Mesendoderm (in vitro differentiated cells): ENCODE measurements at regions not wholly inside any gene's neighbourhood (a gene's known extent, or its start where the extent isn't known, plus 50 kb on each side); places are given as distances from the start of the nearest gene placed in this dataset.

ENCODE experiments used
- DNase-seq: peaks from one replicate; pipeline ENCODE4 v3.0.0; 2013
- H2AK5ac ChIP-seq: 2 replicates; pipeline ENCODE4 v1.6.1; 2013; ENCODE audit warnings: low read length, inconsistent platforms
- H2BK120ac ChIP-seq: 2 replicates; pipeline ENCODE4 v1.6.1; 2013; ENCODE audit warnings: low read depth, mild to moderate bottlenecking, low read length, moderate library complexity, mixed read lengths
- H2BK15ac ChIP-seq: replicated peaks from 2 replicates; pipeline ENCODE4 v1.6.1; 2013; ENCODE audit warnings: low read depth, mild to moderate bottlenecking, moderate library complexity
- H2BK5ac ChIP-seq: 2 replicates; pipeline ENCODE4 v1.6.1; 2013; ENCODE audit warnings: low read length, inconsistent platforms
- H3K18ac ChIP-seq: 2 replicates; pipeline ENCODE4 v1.6.1; 2013; ENCODE audit warnings: mild to moderate bottlenecking, low read length, mixed read lengths
- H3K23ac ChIP-seq: one replicate; pipeline ENCODE4 v1.6.1; 2013; ENCODE audit warnings: low read length
- H3K27ac ChIP-seq: 2 replicates; pipeline ENCODE4 v1.5.1; 2013; ENCODE audit warnings: low read depth, mild to moderate bottlenecking, inconsistent platforms, low read length, moderate library complexity
- H3K27me3 ChIP-seq: 2 replicates; pipeline ENCODE4 v1.6.1; 2013; ENCODE audit warnings: low read length, control low read depth, mild to moderate bottlenecking, inconsistent platforms; ENCODE audit not compliant: insufficient read depth, poor library complexity
- H3K36me3 ChIP-seq: 2 replicates; pipeline ENCODE4 v1.6.1; 2013; ENCODE audit warnings: low read length, inconsistent platforms; ENCODE audit not compliant: control insufficient read depth, insufficient read depth
- H3K4ac ChIP-seq: one replicate; pipeline ENCODE4 v1.6.1; 2013; ENCODE audit warnings: low read depth, mild to moderate bottlenecking, low read length, moderate library complexity
- H3K4me1 ChIP-seq: 2 replicates; pipeline ENCODE4 v1.6.1; 2013; ENCODE audit warnings: low read depth, low read length, inconsistent platforms; ENCODE audit not compliant: control insufficient read depth
- H3K4me2 ChIP-seq: 2 replicates; pipeline ENCODE4 v1.6.1; 2013; ENCODE audit warnings: low read length
- H3K4me3 ChIP-seq: 2 replicates; pipeline ENCODE4 v1.5.1; 2013; ENCODE audit warnings: mild to moderate bottlenecking, low read length
- H3K56ac ChIP-seq: one replicate; pipeline ENCODE4 v1.6.1; 2013; ENCODE audit warnings: low read length
- H3K79me1 ChIP-seq: 2 replicates; pipeline ENCODE4 v1.6.1; 2013; ENCODE audit warnings: low read length, inconsistent platforms
- H3K79me2 ChIP-seq: 2 replicates; pipeline ENCODE4 v1.6.1; 2013; ENCODE audit warnings: mild to moderate bottlenecking, low read length; ENCODE audit not compliant: control insufficient read depth, insufficient read depth
- H3K9ac ChIP-seq: 2 replicates; pipeline ENCODE4 v1.6.1; 2013; ENCODE audit warnings: low read length, inconsistent platforms
- H4K5ac ChIP-seq: one replicate; pipeline ENCODE4 v1.6.1; 2013; ENCODE audit warnings: low read length
- H4K8ac ChIP-seq: one replicate; pipeline ENCODE4 v1.6.1; 2013; ENCODE audit warnings: low read depth, mild to moderate bottlenecking, control low read depth, low read length, moderate library complexity
- WGBS: extraction: QIAGEN DNeasy Blood & Tissue Kit; methylation state at CpG from one replicate; pipeline ENCODE4 v1.1.7; 2013; ENCODE audit warnings: low lambda C conversion rate, missing lambda C conversion rate; ENCODE audit not compliant: insufficient coverage; ENCODE audit errors: extremely low coverage; 5-methylcytosine and 5-hydroxymethylcytosine counted together

- no CpG with 5 or more reads among the region's 13 CpGs for WGBS
- Histone ChIP-seq H3K23ac (no peak overlapping the region), H2AK5ac (no peak overlapping the region), H2BK5ac (no peak overlapping the region), H3K27me3 (no peaks in the 10 kb centered on the region), H2BK15ac (no peak overlapping the region), H3K18ac (no peak overlapping the region), H3K9ac (no peak overlapping the region), H3K79me1 (no peaks in the 10 kb centered on the region), H2BK120ac (no peak overlapping the region), H3K27ac (no peak overlapping the region), H4K5ac (no peak overlapping the region), H4K8ac (no peak overlapping the region), H3K4me1 (no peaks in the 10 kb centered on the region), H3K36me3 (no peaks in the 10 kb centered on the region), H3K4me3 (no peak overlapping the region), H3K4ac (no peak overlapping the region), H3K4me2 (no peak overlapping the region), H3K79me2 (no peaks in the 10 kb centered on the region), H3K56ac (no peak overlapping the region)
- DNase-seq: peak; percentile 36
Measured at GRCh38 chr13:105272660-105273631, 1262.5 kb downstream of the EFNB2 start.

- Histone ChIP-seq H3K27ac (no peak overlapping the region), H3K27me3 (no peaks in the 10 kb centered on the region), H3K36me3 (no peaks in the 10 kb centered on the region), H3K79me1 (no peaks in the 10 kb centered on the region), H3K4me3 (no peak overlapping the region), H3K79me2 (no peaks in the 10 kb centered on the region), H4K8ac (no peak overlapping the region), H2BK5ac (no peak overlapping the region), H3K4me1 (no peaks in the 10 kb centered on the region), H3K56ac (no peak overlapping the region), H2BK120ac (no peak overlapping the region), H3K23ac (no peak overlapping the region), H3K4ac (no peak overlapping the region), H4K5ac (no peak overlapping the region), H3K9ac (no peak overlapping the region), H2BK15ac (no peak overlapping the region), H2AK5ac (no peak overlapping the region), H3K4me2 (no peak overlapping the region), H3K18ac (no peak overlapping the region)
- WGBS: no CpG with 5 or more reads among the region's 2 CpGs
- DNase-seq: no peak
Measured at GRCh38 chr13:105266615-105267014, 1268.8 kb downstream of the EFNB2 start.

- H3K27me3 ChIP-seq: no peaks in the 10 kb centered on the region
- no peak overlapping the region for H4K5ac ChIP-seq
- no peak overlapping the region for H2AK5ac ChIP-seq
- H2BK5ac ChIP-seq: no peak overlapping the region
- no peaks in the 10 kb centered on the region for H3K79me1 ChIP-seq
- WGBS: no CpG with 5 or more reads among the region's 2 CpGs
- H3K79me2 ChIP-seq: no peaks in the 10 kb centered on the region
- H3K36me3 ChIP-seq: no peaks in the 10 kb centered on the region
- no peak overlapping the region for H3K18ac ChIP-seq
- no peak overlapping the region for H4K8ac ChIP-seq
- H3K4me3 ChIP-seq: no peak overlapping the region
- no peak overlapping the region for H3K56ac ChIP-seq
- no peak overlapping the region for H3K23ac ChIP-seq
- no peak overlapping the region for H2BK120ac ChIP-seq
- no peaks in the 10 kb centered on the region for H3K4me1 ChIP-seq
- no peak overlapping the region for H3K4me2 ChIP-seq
- no peak overlapping the region for H2BK15ac ChIP-seq
- no peak for DNase-seq
- no peak overlapping the region for H3K4ac ChIP-seq
- H3K9ac ChIP-seq: no peak overlapping the region
- no peak overlapping the region for H3K27ac ChIP-seq
Measured at GRCh38 chr13:105262579-105262978, 1272.9 kb downstream of the EFNB2 start.

- Histone ChIP-seq H3K9ac (no peak overlapping the region), H3K56ac (no peak overlapping the region), H4K8ac (no peak overlapping the region), H3K27me3 (no peaks in the 10 kb centered on the region), H3K4me3 (no peak overlapping the region), H3K4ac (no peak overlapping the region), H3K4me1 (no peaks in the 10 kb centered on the region), H3K79me1 (no peaks in the 10 kb centered on the region), H2BK15ac (no peak overlapping the region), H2BK5ac (no peak overlapping the region), H2AK5ac (no peak overlapping the region), H3K36me3 (no peaks in the 10 kb centered on the region), H4K5ac (no peak overlapping the region), H3K18ac (no peak overlapping the region), H3K4me2 (no peak overlapping the region), H2BK120ac (no peak overlapping the region), H3K23ac (no peak overlapping the region), H3K79me2 (no peaks in the 10 kb centered on the region), H3K27ac (no peak overlapping the region)
- WGBS: no CpG with 5 or more reads among the region's 6 CpGs
- no peak for DNase-seq
Measured at GRCh38 chr13:105259426-105259825, 1276.0 kb downstream of the EFNB2 start.

- H3K56ac ChIP-seq: no peak overlapping the region
- no peaks in the 10 kb centered on the region for H3K4me1 ChIP-seq
- no peak overlapping the region for H3K4me3 ChIP-seq
- H3K4me2 ChIP-seq: no peak overlapping the region
- no peak overlapping the region for H4K8ac ChIP-seq
- no peak for DNase-seq
- no peak overlapping the region for H2BK120ac ChIP-seq
- H3K18ac ChIP-seq: no peak overlapping the region
- H4K5ac ChIP-seq: no peak overlapping the region
- H3K79me2 ChIP-seq: no peaks in the 10 kb centered on the region
- H3K79me1 ChIP-seq: no peaks in the 10 kb centered on the region
- H3K4ac ChIP-seq: no peak overlapping the region
- H2AK5ac ChIP-seq: no peak overlapping the region
- H2BK15ac ChIP-seq: no peak overlapping the region
- no peaks in the 10 kb centered on the region for H3K36me3 ChIP-seq
- H3K9ac ChIP-seq: no peak overlapping the region
- H3K27me3 ChIP-seq: no peaks in the 10 kb centered on the region
- H2BK5ac ChIP-seq: no peak overlapping the region
- no peak overlapping the region for H3K27ac ChIP-seq
- no peak overlapping the region for H3K23ac ChIP-seq
- WGBS: no CpG with 5 or more reads among the region's 1 CpG
Measured at GRCh38 chr13:105255472-105255871, 1280.0 kb downstream of the EFNB2 start.

GRCh38 chr13:105251293-105251692 lies 1284.2 kb downstream of the EFNB2 start:
- DNase-seq: no peak
- no peaks in the 10 kb centered on the region for H3K79me2 ChIP-seq
- no peak overlapping the region for H3K56ac ChIP-seq
- no peak overlapping the region for H2BK15ac ChIP-seq
- H2BK120ac ChIP-seq: no peak overlapping the region
- H3K18ac ChIP-seq: no peak overlapping the region
- H3K4me1 ChIP-seq: no peaks in the 10 kb centered on the region
- H4K8ac ChIP-seq: no peak overlapping the region
- H3K4me2 ChIP-seq: no peak overlapping the region
- no peak overlapping the region for H3K23ac ChIP-seq
- no peaks in the 10 kb centered on the region for H3K27me3 ChIP-seq
- H3K27ac ChIP-seq: no peak overlapping the region
- H3K9ac ChIP-seq: no peak overlapping the region
- H4K5ac ChIP-seq: no peak overlapping the region
- H3K4me3 ChIP-seq: no peak overlapping the region
- H3K36me3 ChIP-seq: no peaks in the 10 kb centered on the region
- no peak overlapping the region for H3K4ac ChIP-seq
- H2AK5ac ChIP-seq: no peak overlapping the region
- no peaks in the 10 kb centered on the region for H3K79me1 ChIP-seq
- H2BK5ac ChIP-seq: no peak overlapping the region
